ENCODE measurements at regions not wholly inside any gene's neighbourhood (a gene's known extent, or its start where the extent isn't known, plus 50 kb on each side); places are given as distances from the start of the nearest gene placed in this dataset.

- TF ChIP-seq CTCF (IDR thresholded peaks at IDR 0.05 in 2 of 3, conservative IDR thresholded peaks at IDR 0.05 in 1 of 3; ENCODE audit: borderline replicate concordance in 1 of 3, insufficient read depth in 1 of 3, low read depth in 2 of 3, low read length in 2 of 3) (no peak), ZBTB33 (IDR thresholded peaks at IDR 0.05; ENCODE audit: extremely low read depth, insufficient replicate concordance, low read length) (no peak), SIN3A (IDR thresholded peaks at IDR 0.05; ENCODE audit: low read depth) (no peak), EZH2 (IDR thresholded peaks at IDR 0.05) (no peak), ATF3 (IDR thresholded peaks at IDR 0.05) (no peak), YY1 (IDR thresholded peaks at IDR 0.05; ENCODE audit: extremely low read depth, insufficient replicate concordance, low read depth, low read length) (no peak)
Measured at GRCh38 chrX:110851780-110852179, 56.2 kb upstream of the CHRDL1 start.
